Breast epithelium (tissue), 3 donors: ENCODE measurements at regions not wholly inside any gene's neighbourhood (a gene's known extent, or its start where the extent isn't known, plus 50 kb on each side); places are given as distances from the start of the nearest gene placed in this dataset.

Experiments
- POLR2A ChIP-seq: fragments of 450-650 bp; IDR thresholded peaks from one replicate; pipeline ENCODE4 v1.6.1; 2016; ENCODE audit warnings: antibody characterized with exemption, mild to moderate bottlenecking, moderate library complexity
- POLR2AphosphoS5 ChIP-seq, 3 donors: sonication (generic); formaldehyde crosslinking; IDR thresholded peaks; one replicate each; pipeline ENCODE4 v1.6.1; 2017; ENCODE audit warnings: antibody characterized with exemption in 3 of 3
- TF ChIP-seq, protein P1 (sequence below), 3 donors: fragments of 450-650 bp; IDR thresholded peaks; one replicate each; pipeline ENCODE4 v1.5.1; 2016 to 2017; ENCODE audit warnings: antibody characterized with exemption in 3 of 3, mild to moderate bottlenecking in 3 of 3, moderate library complexity in 3 of 3

DNA sequence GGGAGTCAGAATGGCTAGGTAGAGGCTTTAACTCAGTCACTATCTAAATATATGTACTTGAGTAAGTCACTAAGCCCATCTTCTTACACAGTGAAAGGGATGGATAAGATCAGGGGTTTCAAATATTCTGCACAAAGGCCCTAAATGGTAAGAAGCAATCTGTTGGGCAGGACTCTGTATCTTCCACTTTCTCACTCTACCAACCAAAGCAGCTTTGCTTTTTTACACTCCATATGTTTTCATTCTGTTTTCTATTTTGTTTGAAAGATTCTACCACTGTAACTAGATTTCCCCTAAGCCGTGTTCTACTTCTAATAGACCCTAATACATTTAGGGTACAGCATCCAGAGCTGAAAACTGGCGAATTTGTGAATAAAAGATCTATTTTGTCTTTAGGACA, 477.5 kb upstream of the NMUR2 start:
- TF ChIP-seq POLR2A (no peak), POLR2AphosphoS5 (IDR thresholded peaks at IDR 0.05) (no peak)
- TF ChIP-seq, protein P1, sequence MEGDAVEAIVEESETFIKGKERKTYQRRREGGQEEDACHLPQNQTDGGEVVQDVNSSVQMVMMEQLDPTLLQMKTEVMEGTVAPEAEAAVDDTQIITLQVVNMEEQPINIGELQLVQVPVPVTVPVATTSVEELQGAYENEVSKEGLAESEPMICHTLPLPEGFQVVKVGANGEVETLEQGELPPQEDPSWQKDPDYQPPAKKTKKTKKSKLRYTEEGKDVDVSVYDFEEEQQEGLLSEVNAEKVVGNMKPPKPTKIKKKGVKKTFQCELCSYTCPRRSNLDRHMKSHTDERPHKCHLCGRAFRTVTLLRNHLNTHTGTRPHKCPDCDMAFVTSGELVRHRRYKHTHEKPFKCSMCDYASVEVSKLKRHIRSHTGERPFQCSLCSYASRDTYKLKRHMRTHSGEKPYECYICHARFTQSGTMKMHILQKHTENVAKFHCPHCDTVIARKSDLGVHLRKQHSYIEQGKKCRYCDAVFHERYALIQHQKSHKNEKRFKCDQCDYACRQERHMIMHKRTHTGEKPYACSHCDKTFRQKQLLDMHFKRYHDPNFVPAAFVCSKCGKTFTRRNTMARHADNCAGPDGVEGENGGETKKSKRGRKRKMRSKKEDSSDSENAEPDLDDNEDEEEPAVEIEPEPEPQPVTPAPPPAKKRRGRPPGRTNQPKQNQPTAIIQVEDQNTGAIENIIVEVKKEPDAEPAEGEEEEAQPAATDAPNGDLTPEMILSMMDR (IDR thresholded peaks at IDR 0.05): no peak
